ENCODE measurements at regions not wholly inside any gene's neighbourhood (a gene's known extent, or its start where the extent isn't known, plus 50 kb on each side); places are given as distances from the start of the nearest gene placed in this dataset.

- no peak for DNase-seq (ENCODE audit: low read depth)
Measured at GRCh38 chr9:135252980-135253304, 165.5 kb downstream of the OLFM1 start.

GRCh38 chr9:135253305-135254004, 166.0 kb downstream of the OLFM1 start:
- no peak for DNase-seq (ENCODE audit: low read depth)

GRCh38 chr9:135254176-135255032, 166.9 kb downstream of the OLFM1 start:
- no peak for DNase-seq (ENCODE audit: low read depth)

GRCh38 chr9:135255033-135255840, 167.8 kb downstream of the OLFM1 start:
- DNase-seq (ENCODE audit: low read depth) = no peak

GRCh38 chr9:135255841-135256580, 168.5 kb downstream of the OLFM1 start:
- DNase-seq (ENCODE audit: low read depth) = no peak

GRCh38 chr9:135256581-135257354, 169.3 kb downstream of the OLFM1 start:
- DNase-seq (ENCODE audit: low read depth) = no peak

- no peak for DNase-seq (ENCODE audit: low read depth)
Measured at GRCh38 chr9:135258461-135258860, 171.0 kb downstream of the OLFM1 start.

GRCh38 chr9:135259273-135259672, 171.8 kb downstream of the OLFM1 start:
- no peak for DNase-seq (ENCODE audit: low read depth)

- no peak for DNase-seq (ENCODE audit: low read depth)
Measured at GRCh38 chr9:135260221-135261180, 173.0 kb downstream of the OLFM1 start.

GRCh38 chr9:135262248-135262647, 174.8 kb downstream of the OLFM1 start:
- DNase-seq (ENCODE audit: low read depth) = no peak

GRCh38 chr9:135263511-135263910, 176.0 kb downstream of the OLFM1 start:
- no peak for DNase-seq (ENCODE audit: low read depth)

GRCh38 chr9:135265931-135266330, 178.5 kb downstream of the OLFM1 start:
- no peak for DNase-seq (ENCODE audit: low read depth)

GRCh38 chr9:135267191-135267809, 179.8 kb downstream of the OLFM1 start:
- no peak for DNase-seq (ENCODE audit: low read depth)

- no peak for DNase-seq (ENCODE audit: low read depth)
Measured at GRCh38 chr9:135268031-135268430, 180.6 kb downstream of the OLFM1 start.

- DNase-seq (ENCODE audit: low read depth) = no peak
Measured at GRCh38 chr9:135268981-135269380, 181.5 kb downstream of the OLFM1 start.

- no peak for DNase-seq (ENCODE audit: low read depth)
Measured at GRCh38 chr9:135269912-135270830, 182.7 kb downstream of the OLFM1 start.

GRCh38 chr9:135271425-135271824, 184.0 kb downstream of the OLFM1 start:
- DNase-seq (ENCODE audit: low read depth) = no peak

GRCh38 chr9:135272608-135273007, 185.1 kb downstream of the OLFM1 start:
- DNase-seq (ENCODE audit: low read depth) = no peak
